OCI-LY7 (cell line): ENCODE measurements at regions not wholly inside any gene's neighbourhood (a gene's known extent, or its start where the extent isn't known, plus 50 kb on each side); places are given as distances from the start of the nearest gene placed in this dataset.

ENCODE experiments used
- BruUV-seq: library from RNA; stranded (reverse); fragments of 400-500 nt; replicated peaks from 2 replicates; lab custom pipeline; 2021; lab: Mats Ljungman, UMichigan
- CTCF ChIA-PET: fragments of 300-600 bp; sonication (Branson Sonifier 250); formaldehyde crosslinking; loops from one replicate; lab custom pipeline; 2022; ENCODE audit warnings: antibody characterized with exemption; ENCODE audit not compliant: unreplicated experiment; lab: Charles Lee
- POLR2A ChIA-PET: fragments of 300-600 bp; sonication (Branson Sonifier 250); formaldehyde crosslinking; loops from one replicate; lab custom pipeline; 2022; ENCODE audit warnings: antibody characterized with exemption; lab: Charles Lee
- DNase-seq: peaks from one replicate; pipeline ENCODE4 v3.0.0-alpha.2; 2015; ENCODE audit warnings: low spot score
- H2AFZ ChIP-seq: fragments of 200-600 bp; sonication (generic), shearing (Covaris generic); 2 replicates; pipeline ENCODE4 v1.6.1; 2014; ENCODE audit warnings: mild to moderate bottlenecking, antibody characterized with exemption, low read length, moderate library complexity
- H3K27ac ChIP-seq: fragments of 200-600 bp; sonication (generic); 2 replicates; pipeline ENCODE4 v1.5.1; 2014; ENCODE audit warnings: mixed run types, low read depth, mild to moderate bottlenecking, moderate library complexity, low read length, inconsistent platforms; ENCODE audit not compliant: poor library complexity, severe bottlenecking
- H3K36me3 ChIP-seq: fragments of 200-600 bp; sonication (generic); 2 replicates; pipeline ENCODE4 v1.6.1; 2014; ENCODE audit warnings: mild to moderate bottlenecking, antibody characterized with exemption, low read length, moderate library complexity, mixed read lengths; ENCODE audit not compliant: insufficient read depth
- H3K4me1 ChIP-seq: fragments of 200-600 bp; sonication (generic); 2 replicates; pipeline ENCODE4 v1.5.1; 2014; ENCODE audit warnings: mild to moderate bottlenecking, low read length; ENCODE audit not compliant: insufficient read depth, poor library complexity, severe bottlenecking
- H3K4me2 ChIP-seq: fragments of 200-600 bp; sonication (generic); 2 replicates; pipeline ENCODE4 v1.6.1; 2014; ENCODE audit warnings: mild to moderate bottlenecking, low read length
- H3K4me3 ChIP-seq: fragments of 200-600 bp; sonication (generic); 2 replicates; pipeline ENCODE4 v1.5.1; 2014; ENCODE audit warnings: mild to moderate bottlenecking, low read depth, low read length; ENCODE audit not compliant: poor library complexity, severe bottlenecking
- H3K79me2 ChIP-seq: fragments of 200-600 bp; sonication (generic); 2 replicates; pipeline ENCODE4 v1.6.1; 2016; ENCODE audit warnings: low read depth, mild to moderate bottlenecking, low read length, moderate library complexity, mixed read lengths; ENCODE audit not compliant: insufficient read depth
- H3K9me2 ChIP-seq: fragments of 200-600 bp; sonication (generic); 2 replicates; pipeline ENCODE4 v1.6.1; 2016; ENCODE audit warnings: mild to moderate bottlenecking, low read length, mixed read lengths; ENCODE audit not compliant: insufficient read depth
- H3K9me3 ChIP-seq: fragments of 200-600 bp; sonication (generic); 2 replicates; pipeline ENCODE4 v1.6.1; 2014; ENCODE audit warnings: mild to moderate bottlenecking, mixed run types, low read length, mixed read lengths
- H4K20me1 ChIP-seq: fragments of 200-600 bp; sonication (generic); 2 replicates; pipeline ENCODE4 v1.6.1; 2014; ENCODE audit warnings: mild to moderate bottlenecking, antibody characterized with exemption, low read length, moderate library complexity, mixed read lengths; ENCODE audit not compliant: insufficient read depth
- EZH2phosphoT487 ChIP-seq: fragments of 200-600 bp; sonication (generic); IDR thresholded peaks from 2 replicates; pipeline ENCODE4 v1.6.1; 2018; ENCODE audit warnings: low read depth, borderline replicate concordance, mild to moderate bottlenecking, mixed run types, antibody characterized with exemption, low read length, moderate library complexity, mixed read lengths
- intact Hi-C: fragments of 100-400 bp; cut with micrococcal nuclease; formaldehyde crosslinking; loops from one replicate; pipeline ENCODE4 v1.10.0; 2022; ENCODE audit not compliant: unreplicated experiment
- TF ChIP-seq, protein P1 (sequence below): fragments of 200-600 bp; sonication (generic); conservative IDR thresholded peaks from 2 replicates; pipeline ENCODE4 v1.5.1; 2014; ENCODE audit warnings: mild to moderate bottlenecking, antibody characterized with exemption, low read length, moderate library complexity, mixed read lengths

- no TSS peak for BruUV-seq
- no peak overlapping the region for H2AFZ ChIP-seq
- POLR2A ChIA-PET: no interaction called here
- TF ChIP-seq, protein P1, sequence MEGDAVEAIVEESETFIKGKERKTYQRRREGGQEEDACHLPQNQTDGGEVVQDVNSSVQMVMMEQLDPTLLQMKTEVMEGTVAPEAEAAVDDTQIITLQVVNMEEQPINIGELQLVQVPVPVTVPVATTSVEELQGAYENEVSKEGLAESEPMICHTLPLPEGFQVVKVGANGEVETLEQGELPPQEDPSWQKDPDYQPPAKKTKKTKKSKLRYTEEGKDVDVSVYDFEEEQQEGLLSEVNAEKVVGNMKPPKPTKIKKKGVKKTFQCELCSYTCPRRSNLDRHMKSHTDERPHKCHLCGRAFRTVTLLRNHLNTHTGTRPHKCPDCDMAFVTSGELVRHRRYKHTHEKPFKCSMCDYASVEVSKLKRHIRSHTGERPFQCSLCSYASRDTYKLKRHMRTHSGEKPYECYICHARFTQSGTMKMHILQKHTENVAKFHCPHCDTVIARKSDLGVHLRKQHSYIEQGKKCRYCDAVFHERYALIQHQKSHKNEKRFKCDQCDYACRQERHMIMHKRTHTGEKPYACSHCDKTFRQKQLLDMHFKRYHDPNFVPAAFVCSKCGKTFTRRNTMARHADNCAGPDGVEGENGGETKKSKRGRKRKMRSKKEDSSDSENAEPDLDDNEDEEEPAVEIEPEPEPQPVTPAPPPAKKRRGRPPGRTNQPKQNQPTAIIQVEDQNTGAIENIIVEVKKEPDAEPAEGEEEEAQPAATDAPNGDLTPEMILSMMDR: no peak
- no peak for TF ChIP-seq EZH2phosphoT487
- no peaks in the 10 kb centered on the region for H3K36me3 ChIP-seq
- H3K9me2 ChIP-seq: no peaks in the 10 kb centered on the region
- H3K79me2 ChIP-seq: no peaks in the 10 kb centered on the region
- no peak overlapping the region for H3K4me3 ChIP-seq
- DNase-seq: no peak
- CTCF ChIA-PET: no interaction called here
- no peak overlapping the region for H3K4me2 ChIP-seq
- H4K20me1 ChIP-seq: no peaks in the 10 kb centered on the region
- no peaks in the 10 kb centered on the region for H3K9me3 ChIP-seq
- no peaks in the 10 kb centered on the region for H3K4me1 ChIP-seq
- no peak overlapping the region for H3K27ac ChIP-seq
- intact Hi-C loops: no loop called here
Measured at GRCh38 chr20:40055711-40056110, 633.3 kb downstream of the MAFB start.

GRCh38 chr20:40054311-40054710, 634.7 kb downstream of the MAFB start:
- no peaks in the 10 kb centered on the region for H4K20me1 ChIP-seq
- H3K4me2 ChIP-seq: no peak overlapping the region
- TF ChIP-seq EZH2phosphoT487: no peak
- TF ChIP-seq, protein P1: no peak
- no peak for DNase-seq
- no peaks in the 10 kb centered on the region for H3K9me2 ChIP-seq
- ChIA-PET CTCF (no interaction called here), POLR2A (no interaction called here)
- no peaks in the 10 kb centered on the region for H3K36me3 ChIP-seq
- H2AFZ ChIP-seq: no peak overlapping the region
- no peaks in the 10 kb centered on the region for H3K4me1 ChIP-seq
- BruUV-seq: no TSS peak
- no peaks in the 10 kb centered on the region for H3K79me2 ChIP-seq
- intact Hi-C loops: no loop called here
- H3K27ac ChIP-seq: no peak overlapping the region
- H3K4me3 ChIP-seq: no peak overlapping the region
- no peaks in the 10 kb centered on the region for H3K9me3 ChIP-seq

DNA sequence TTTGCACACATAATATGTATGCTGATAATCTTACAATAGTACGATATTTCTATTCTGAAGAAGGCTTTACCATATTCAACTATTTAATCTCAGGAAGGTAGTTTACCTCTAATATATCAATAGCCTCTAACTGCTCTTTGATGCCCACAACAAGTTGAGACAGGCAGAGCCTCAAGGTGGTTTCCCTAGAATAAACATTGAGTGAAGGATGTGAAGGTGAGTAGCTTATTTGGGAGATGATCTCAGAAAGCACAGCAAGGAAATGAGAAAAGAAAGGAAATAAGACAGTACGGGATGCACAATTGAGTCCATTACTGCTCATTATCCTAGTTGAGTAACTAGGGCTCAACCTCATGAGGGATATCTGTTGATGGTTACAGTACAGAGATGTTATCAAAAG, 638.4 kb downstream of the MAFB start:
- Histone ChIP-seq H4K20me1 (no peaks in the 10 kb centered on the region), H2AFZ (no peak overlapping the region), H3K9me2 (no peaks in the 10 kb centered on the region), H3K4me1 (no peaks in the 10 kb centered on the region), H3K36me3 (no peaks in the 10 kb centered on the region), H3K4me2 (no peak overlapping the region), H3K79me2 (no peaks in the 10 kb centered on the region), H3K4me3 (no peak overlapping the region), H3K9me3 (no peaks in the 10 kb centered on the region), H3K27ac (no peak overlapping the region)
- ChIA-PET POLR2A (no interaction called here), CTCF (no interaction called here)
- no peak for DNase-seq
- TF ChIP-seq, protein P1: no peak
- no peak for TF ChIP-seq EZH2phosphoT487
- intact Hi-C loops: no loop called here
- no TSS peak for BruUV-seq
